ENCODE measurements at regions not wholly inside any gene's neighbourhood (a gene's known extent, or its start where the extent isn't known, plus 50 kb on each side); places are given as distances from the start of the nearest gene placed in this dataset.

DNA sequence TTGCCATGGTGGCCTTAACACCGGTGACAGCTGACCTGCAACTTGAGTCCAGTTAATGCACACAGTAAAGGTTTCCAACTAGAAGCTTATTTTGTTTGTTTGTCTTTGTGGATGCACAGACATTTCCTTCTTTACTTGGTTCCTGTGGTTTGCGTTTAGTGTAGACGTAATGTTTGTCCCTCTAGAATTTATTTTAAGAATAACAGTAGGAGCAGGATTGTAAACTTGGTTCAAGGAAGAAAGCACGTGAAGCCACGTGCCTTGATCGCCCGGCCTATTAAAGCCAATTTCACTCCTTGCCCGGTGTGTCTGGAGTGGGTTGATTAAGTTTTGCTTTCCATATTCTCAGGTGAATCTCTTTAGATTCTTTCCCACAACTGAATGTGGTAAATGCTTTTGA is 263.2 kb upstream of the C2CD4B start:
- H3K27me3 ChIP-seq (ENCODE audit: control insufficient read depth, insufficient read depth, low read length): no peaks in the 10 kb centered on the region
- POLR2A ChIA-PET: no interaction called here
- no peak for DNase-seq (ENCODE audit: low read depth)
- no peaks in the 10 kb centered on the region for H3K36me3 ChIP-seq (ENCODE audit: control insufficient read depth, insufficient read depth, low read length)
- no peak overlapping the region for H3K4me3 ChIP-seq (ENCODE audit: low read depth, low read length)
- CTCF ChIA-PET: interaction anchor here (0.7 kb wide), 1 partner anchor 246 kb away, joined by 3 read pairs; no protein-coding TSS in a partner anchor
- TF ChIP-seq, protein P1, sequence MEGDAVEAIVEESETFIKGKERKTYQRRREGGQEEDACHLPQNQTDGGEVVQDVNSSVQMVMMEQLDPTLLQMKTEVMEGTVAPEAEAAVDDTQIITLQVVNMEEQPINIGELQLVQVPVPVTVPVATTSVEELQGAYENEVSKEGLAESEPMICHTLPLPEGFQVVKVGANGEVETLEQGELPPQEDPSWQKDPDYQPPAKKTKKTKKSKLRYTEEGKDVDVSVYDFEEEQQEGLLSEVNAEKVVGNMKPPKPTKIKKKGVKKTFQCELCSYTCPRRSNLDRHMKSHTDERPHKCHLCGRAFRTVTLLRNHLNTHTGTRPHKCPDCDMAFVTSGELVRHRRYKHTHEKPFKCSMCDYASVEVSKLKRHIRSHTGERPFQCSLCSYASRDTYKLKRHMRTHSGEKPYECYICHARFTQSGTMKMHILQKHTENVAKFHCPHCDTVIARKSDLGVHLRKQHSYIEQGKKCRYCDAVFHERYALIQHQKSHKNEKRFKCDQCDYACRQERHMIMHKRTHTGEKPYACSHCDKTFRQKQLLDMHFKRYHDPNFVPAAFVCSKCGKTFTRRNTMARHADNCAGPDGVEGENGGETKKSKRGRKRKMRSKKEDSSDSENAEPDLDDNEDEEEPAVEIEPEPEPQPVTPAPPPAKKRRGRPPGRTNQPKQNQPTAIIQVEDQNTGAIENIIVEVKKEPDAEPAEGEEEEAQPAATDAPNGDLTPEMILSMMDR (IDR thresholded peaks at IDR 0.05; ENCODE audit: insufficient read depth, low read depth, low read length): no peak

DNA sequence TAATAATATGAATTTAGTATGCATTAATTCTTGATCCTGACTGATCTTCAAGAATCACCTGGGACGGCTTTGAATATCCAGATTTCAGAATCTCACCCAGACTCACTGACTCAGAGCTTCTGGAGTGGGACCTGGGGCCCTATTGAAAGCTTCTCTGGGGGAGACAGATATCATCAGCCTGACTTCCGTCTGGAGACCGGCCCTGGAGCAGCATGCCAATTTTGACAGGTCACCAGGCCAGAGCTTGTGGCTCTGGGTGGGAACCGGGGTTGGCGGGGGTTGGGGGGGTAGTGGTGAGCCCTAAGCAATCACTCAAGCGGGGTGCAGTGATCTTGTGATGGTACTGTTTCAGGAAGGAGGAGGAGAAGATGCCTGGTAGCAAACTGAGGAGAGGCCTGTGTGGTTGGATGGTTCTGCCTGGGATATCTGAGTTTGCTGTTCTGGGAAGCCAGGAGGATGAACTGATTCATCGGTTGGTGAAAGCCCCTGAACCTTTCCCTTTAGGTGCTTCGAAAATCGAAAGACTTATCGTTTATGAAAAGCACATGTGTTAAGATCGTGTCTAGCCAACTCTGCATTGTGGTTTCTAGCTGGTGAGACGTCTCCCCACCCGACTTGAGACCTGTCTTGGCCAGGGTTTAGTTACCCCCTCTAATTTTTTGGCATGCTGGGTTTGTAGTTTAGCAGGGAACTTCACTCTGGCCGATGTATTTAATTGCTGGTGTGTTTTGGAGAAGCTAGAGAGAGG is 263.9 kb upstream of the C2CD4B start:
- Histone ChIP-seq H3K27me3 (ENCODE audit: control insufficient read depth, insufficient read depth, low read length) (no peaks in the 10 kb centered on the region), H3K36me3 (ENCODE audit: control insufficient read depth, insufficient read depth, low read length) (no peaks in the 10 kb centered on the region), H3K4me3 (ENCODE audit: low read depth, low read length) (no peak overlapping the region)
- TF ChIP-seq, protein P1 (IDR thresholded peaks at IDR 0.05; ENCODE audit: insufficient read depth, low read depth, low read length): no peak
- ChIA-PET CTCF (interaction anchor here (0.9 kb wide), 1 partner anchor 26 kb away, joined by 3 read pairs; no protein-coding TSS in a partner anchor), POLR2A (no interaction called here)
- no peak for DNase-seq (ENCODE audit: low read depth)

DNA sequence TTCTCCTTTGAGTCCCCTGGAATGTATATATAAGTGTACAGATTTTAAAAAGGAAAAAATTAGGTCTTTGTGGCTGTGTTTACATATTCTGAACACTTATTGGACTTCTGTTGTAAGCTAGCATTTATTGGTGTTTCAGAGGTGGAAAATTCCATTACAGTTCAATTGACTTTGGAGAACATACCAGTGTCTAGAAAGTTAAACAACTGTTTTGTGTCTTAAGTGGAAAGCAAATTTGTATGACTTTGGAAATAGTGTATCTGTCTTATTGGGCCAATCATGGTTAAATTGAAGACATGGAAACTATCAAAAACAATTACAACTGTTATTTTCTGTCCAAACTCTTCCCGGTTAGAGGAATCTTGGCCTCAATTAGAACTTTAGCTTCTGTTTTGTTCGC is 265.0 kb upstream of the C2CD4B start:
- Histone ChIP-seq H3K4me3 (ENCODE audit: low read depth, low read length) (no peak overlapping the region), H3K27me3 (ENCODE audit: control insufficient read depth, insufficient read depth, low read length) (no peaks in the 10 kb centered on the region), H3K36me3 (ENCODE audit: control insufficient read depth, insufficient read depth, low read length) (no peaks in the 10 kb centered on the region)
- no peak for DNase-seq (ENCODE audit: low read depth)
- CTCF ChIA-PET: interaction anchor here (0.9 kb wide), 1 partner anchor 27 kb away, joined by 3 read pairs; no protein-coding TSS in a partner anchor
- POLR2A ChIA-PET: no interaction called here
- TF ChIP-seq, protein P1 (IDR thresholded peaks at IDR 0.05; ENCODE audit: insufficient read depth, low read depth, low read length): no peak

DNA sequence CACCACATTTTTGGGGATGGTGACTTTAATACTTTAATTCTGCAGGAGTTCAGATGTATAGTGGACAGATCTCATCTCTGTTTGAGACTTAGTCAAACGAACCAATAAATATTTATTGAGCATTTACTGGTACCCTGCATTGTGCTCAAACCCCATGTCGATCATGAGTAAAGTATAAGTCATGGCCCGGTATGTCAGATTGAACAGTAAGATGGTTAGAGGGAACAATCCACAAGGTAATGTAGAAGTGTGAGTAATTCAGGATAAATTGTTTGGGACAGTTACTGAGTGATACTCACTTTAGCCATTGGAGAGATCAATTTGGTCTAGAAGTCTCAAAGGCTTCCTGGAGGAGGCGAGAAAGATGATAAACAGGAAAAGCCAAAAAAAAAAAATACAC is 265.5 kb upstream of the C2CD4B start:
- H3K27me3 ChIP-seq (ENCODE audit: control insufficient read depth, insufficient read depth, low read length): no peaks in the 10 kb centered on the region
- no peak overlapping the region for H3K4me3 ChIP-seq (ENCODE audit: low read depth, low read length)
- DNase-seq (ENCODE audit: low read depth): no peak
- ChIA-PET POLR2A (no interaction called here), CTCF (no interaction called here)
- H3K36me3 ChIP-seq (ENCODE audit: control insufficient read depth, insufficient read depth, low read length): no peaks in the 10 kb centered on the region
- TF ChIP-seq, protein P1 (IDR thresholded peaks at IDR 0.05; ENCODE audit: insufficient read depth, low read depth, low read length): no peak

DNA sequence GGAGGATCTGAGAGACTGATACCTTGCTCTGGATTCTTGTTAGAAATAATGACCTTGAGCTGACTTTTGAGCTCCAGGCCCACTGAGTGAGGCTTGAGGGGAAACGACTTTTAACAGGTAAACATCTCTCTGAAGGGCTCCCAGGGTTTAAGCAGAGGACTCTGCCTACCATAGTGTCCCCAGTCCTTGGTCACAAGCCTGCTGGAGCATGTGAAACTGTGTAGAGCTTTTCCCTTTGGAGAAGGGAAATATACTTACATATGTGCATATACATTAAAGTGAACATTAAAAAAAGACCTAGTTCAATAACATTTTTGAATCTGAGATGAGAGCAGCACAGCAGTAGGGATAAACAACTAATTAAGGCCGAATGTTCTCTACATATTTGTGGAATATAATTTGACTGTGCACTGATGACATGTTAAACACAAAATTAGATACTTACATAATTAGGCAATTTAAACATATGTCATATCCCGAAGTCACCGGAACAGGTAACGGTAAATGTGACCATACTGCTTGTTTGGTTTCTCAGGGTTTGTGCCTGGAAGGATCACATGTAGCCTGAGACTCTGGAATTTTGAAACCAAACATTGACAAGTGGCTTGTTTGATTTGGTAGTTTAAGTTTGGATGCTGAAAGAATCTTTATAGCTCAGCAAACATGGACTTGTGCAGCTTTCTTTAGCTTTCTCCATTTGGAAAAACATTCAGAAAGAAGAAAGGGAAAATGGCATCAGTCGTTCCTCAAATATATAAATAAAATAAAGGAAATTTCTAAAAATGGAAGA is 266.1 kb upstream of the C2CD4B start:
- TF ChIP-seq, protein P1 (IDR thresholded peaks at IDR 0.05; ENCODE audit: insufficient read depth, low read depth, low read length): no peak
- no peak overlapping the region for H3K4me3 ChIP-seq (ENCODE audit: low read depth, low read length)
- no peak for DNase-seq (ENCODE audit: low read depth)
- CTCF ChIA-PET: interaction anchor here (0.7 kb wide), 1 partner anchor 52 kb away, joined by 3 read pairs; no protein-coding TSS in a partner anchor
- no peaks in the 10 kb centered on the region for H3K27me3 ChIP-seq (ENCODE audit: control insufficient read depth, insufficient read depth, low read length)
- H3K36me3 ChIP-seq (ENCODE audit: control insufficient read depth, insufficient read depth, low read length): no peaks in the 10 kb centered on the region
- POLR2A ChIA-PET: no interaction called here
